ENCODE measurements at regions not wholly inside any gene's neighbourhood (a gene's known extent, or its start where the extent isn't known, plus 50 kb on each side); places are given as distances from the start of the nearest gene placed in this dataset.

DNA sequence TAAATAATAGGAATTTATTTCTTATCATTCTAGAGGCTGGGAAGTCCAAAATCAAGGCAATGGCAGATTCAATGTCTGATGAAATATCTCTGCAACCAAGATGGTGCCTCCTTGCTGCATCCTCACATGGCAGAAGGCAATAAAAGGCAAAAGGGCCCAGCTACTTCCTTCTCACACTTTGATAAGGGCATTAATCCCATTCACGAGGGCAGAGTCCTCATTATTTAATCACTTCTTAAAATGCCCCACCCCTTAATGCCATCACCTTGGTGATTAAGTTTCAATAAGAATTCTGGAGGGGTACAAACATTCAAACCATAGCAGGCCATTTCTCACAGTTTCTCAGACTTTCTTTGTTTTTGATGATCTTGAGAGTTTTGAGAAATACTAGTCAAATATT is 145.8 kb upstream of the TSHZ2 start:
- Histone ChIP-seq H2BK5ac (ENCODE audit: low read depth, low read length) (no peak overlapping the region), H3K56ac (replicated peaks; ENCODE audit: insufficient read length, low read depth, low read length) (no peak overlapping the region), H3K4me3 (ENCODE audit: extremely low read depth in 1 of 4, insufficient read depth in 2 of 4, low read depth in 3 of 4, low read length in 4 of 4) (no peak overlapping the region), H4K91ac (replicated peaks; ENCODE audit: insufficient read length, low read length) (no peak overlapping the region), H4K20me1 (replicated peaks in 1 of 2; ENCODE audit: control insufficient read depth in 1 of 2, insufficient read depth in 2 of 2, low read length in 2 of 2) (no peaks in the 10 kb centered on the region), H3K27me3 (replicated peaks in 1 of 4; ENCODE audit: control insufficient read depth in 3 of 4, extremely low read depth in 1 of 4, insufficient read depth in 3 of 4, low read length in 3 of 4) (no peaks in the 10 kb centered on the region), H2BK120ac (replicated peaks; ENCODE audit: low read depth, low read length) (no peak overlapping the region), H2BK20ac (ENCODE audit: low read length) (no peak overlapping the region), H3K9ac (replicated peaks in 1 of 4; ENCODE audit: extremely low read depth in 1 of 4, low read depth in 3 of 4, low read length in 3 of 4) (no peak overlapping the region), H3K18ac (ENCODE audit: extremely low read depth, low read length) (no peak overlapping the region), H3K36me3 (ENCODE audit: control insufficient read depth in 2 of 4, insufficient read depth in 4 of 4, low read length in 3 of 4) (no peaks in the 10 kb centered on the region), H3K9me3 (ENCODE audit: insufficient read depth in 2 of 2, low read depth in 1 of 2, low read length in 1 of 2) (no peaks in the 10 kb centered on the region), H3K4ac (replicated peaks; ENCODE audit: insufficient read length, low read depth, low read length) (no peak overlapping the region), H2BK15ac (ENCODE audit: low read length) (no peak overlapping the region), H3K23me2 (ENCODE audit: low read depth, low read length) (no peaks in the 10 kb centered on the region), H3K14ac (ENCODE audit: insufficient read length) (no peak overlapping the region), H2AK5ac (ENCODE audit: low read depth, low read length) (no peak overlapping the region), H3K4me1 (replicated peaks in 1 of 4; ENCODE audit: control insufficient read depth in 3 of 4, insufficient read depth in 4 of 4, low read length in 3 of 4) (no peaks in the 10 kb centered on the region), H4K8ac (ENCODE audit: extremely low read depth, insufficient read depth, low read length) (no peak overlapping the region), H3K23ac (ENCODE audit: insufficient read length) (no peak overlapping the region), H3K27ac (ENCODE audit: low read depth, low read length) (no peak overlapping the region), H3K79me1 (ENCODE audit: low read depth, low read length) (no peaks in the 10 kb centered on the region), H3K4me2 (ENCODE audit: insufficient read depth in 1 of 2, low read depth in 2 of 2, low read length in 2 of 2) (no peak overlapping the region), H3K79me2 (ENCODE audit: control insufficient read depth in 1 of 2, insufficient read depth in 2 of 2, low read length in 2 of 2) (no peaks in the 10 kb centered on the region), H2AFZ (ENCODE audit: low read length) (no peak overlapping the region), H4K5ac (ENCODE audit: insufficient read length, low read depth, low read length) (no peak overlapping the region), H2BK12ac (ENCODE audit: low read depth, low read length) (no peak overlapping the region)
- no peak for FAIRE-seq
- TF ChIP-seq ASH2L (IDR thresholded peaks at IDR 0.05; ENCODE audit: low read length): no peak
- no peak for TF ChIP-seq SIRT6 (IDR thresholded peaks at IDR 0.05; ENCODE audit: low read length)
- no peak for TF ChIP-seq KDM1A (IDR thresholded peaks at IDR 0.05; ENCODE audit: borderline replicate concordance, low read length)
- TF ChIP-seq POLR2A (IDR thresholded peaks at IDR 0.05; ENCODE audit: control extremely low read depth in 1 of 2, low read depth in 2 of 2, low read length in 2 of 2): no peak
- TF ChIP-seq ZNF274 (IDR thresholded peaks at IDR 0.05; ENCODE audit: borderline replicate concordance, extremely low read depth, low read length): no peak
- no peak for TF ChIP-seq RNF2 (IDR thresholded peaks at IDR 0.05; ENCODE audit: borderline replicate concordance, low read depth, low read length, missing control alignments, poor library complexity, severe bottlenecking)
- WGBS, 2 experiments (ENCODE audit: extremely low coverage in 1 of 2, insufficient coverage in 1 of 2, insufficient read length in 1 of 2, insufficient replicate concordance in 2 of 2, low coverage in 1 of 2, low lambda C conversion rate in 2 of 2, missing lambda C conversion rate in 1 of 2): 90% methylated on average over 1 of the region's 1 CpG; no CpG with 5 or more reads in 1 of the 2 experiments
- no peak for DNase-seq (ENCODE audit: low read depth in 1 of 2, low spot score in 2 of 2)
- POLR2A ChIA-PET (ENCODE audit: partially characterized antibody): no interaction called here
- CTCF ChIA-PET (ENCODE audit: partially characterized antibody): no interaction called here

Measured in H1 (cell line).